LoVo (cell line): ENCODE measurements at regions not wholly inside any gene's neighbourhood (a gene's known extent, or its start where the extent isn't known, plus 50 kb on each side); places are given as distances from the start of the nearest gene placed in this dataset.

Source experiments
- DNase-seq: peaks from one replicate; pipeline ENCODE4 v3.0.0-alpha.2; 2016; ENCODE audit warnings: low spot score

- DNase-seq = no peak
Observed at GRCh38 chr17:63132459-63132911, 166.4 kb downstream of the TANC2 start.

- DNase-seq = no peak
Observed at GRCh38 chr17:63133491-63133890, 167.5 kb downstream of the TANC2 start.

DNA sequence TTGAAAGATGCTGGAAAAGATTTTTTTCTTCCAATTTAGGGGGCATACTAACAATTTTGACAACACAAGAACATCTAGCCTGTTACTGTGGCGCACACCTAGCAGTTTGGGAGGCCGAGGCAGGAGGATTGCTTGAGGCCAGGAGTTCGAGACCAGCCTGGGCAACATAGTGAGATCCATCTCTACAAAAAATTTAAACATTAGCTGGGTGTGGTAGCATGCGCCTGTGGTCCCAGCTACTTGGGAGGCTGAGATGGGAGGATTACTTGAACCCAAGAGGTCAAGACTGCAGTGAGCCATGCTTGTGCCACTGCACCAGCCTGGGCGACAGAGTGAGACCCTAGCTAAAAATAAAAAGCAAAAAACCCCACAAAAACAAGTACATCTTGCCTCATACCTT is 168.8 kb downstream of the TANC2 start:
- no peak for DNase-seq

- no peak for DNase-seq
Observed at GRCh38 chr17:63136369-63137012, 170.5 kb downstream of the TANC2 start.

DNA sequence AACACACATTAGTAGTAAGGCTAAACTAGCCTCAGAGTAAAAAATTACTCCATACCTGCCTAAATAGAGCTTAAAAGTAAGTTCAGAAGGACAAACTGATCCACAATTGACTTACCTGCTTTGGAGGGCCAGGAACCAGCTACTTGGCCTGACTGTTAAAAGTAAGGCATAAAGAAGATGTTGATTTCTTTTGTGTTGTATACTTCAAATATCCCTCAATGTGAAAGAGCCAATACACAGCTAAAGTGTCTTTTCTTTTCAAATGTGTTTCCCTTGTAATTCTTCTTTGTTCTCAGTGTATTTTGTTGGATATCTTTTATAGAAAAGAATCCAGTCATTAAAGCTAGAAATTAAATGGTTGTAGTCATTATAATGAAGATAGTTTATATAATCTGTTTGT is 171.1 kb downstream of the TANC2 start:
- DNase-seq = no peak

- no peak for DNase-seq
Observed at GRCh38 chr17:63138713-63139112, 172.7 kb downstream of the TANC2 start.

DNA sequence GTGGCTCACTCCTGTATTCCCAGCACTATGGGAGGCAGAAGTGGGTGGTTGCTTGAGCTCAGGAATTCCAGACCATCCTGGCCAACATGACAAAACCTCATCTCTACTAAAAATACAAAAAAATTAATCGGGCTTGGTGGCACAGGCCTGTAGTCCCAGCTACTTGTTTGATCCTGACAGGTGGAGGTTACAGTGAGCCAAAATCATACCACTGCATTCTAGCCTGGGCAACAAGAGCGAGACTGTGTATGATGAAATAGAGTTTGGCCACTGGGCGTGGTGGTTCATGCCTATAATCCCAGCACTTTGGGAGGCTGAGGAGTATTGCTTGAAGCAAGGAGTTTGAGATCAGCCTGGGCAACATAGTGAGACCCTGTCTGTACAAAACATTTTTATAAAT is 173.3 kb downstream of the TANC2 start:
- DNase-seq = no peak

DNA sequence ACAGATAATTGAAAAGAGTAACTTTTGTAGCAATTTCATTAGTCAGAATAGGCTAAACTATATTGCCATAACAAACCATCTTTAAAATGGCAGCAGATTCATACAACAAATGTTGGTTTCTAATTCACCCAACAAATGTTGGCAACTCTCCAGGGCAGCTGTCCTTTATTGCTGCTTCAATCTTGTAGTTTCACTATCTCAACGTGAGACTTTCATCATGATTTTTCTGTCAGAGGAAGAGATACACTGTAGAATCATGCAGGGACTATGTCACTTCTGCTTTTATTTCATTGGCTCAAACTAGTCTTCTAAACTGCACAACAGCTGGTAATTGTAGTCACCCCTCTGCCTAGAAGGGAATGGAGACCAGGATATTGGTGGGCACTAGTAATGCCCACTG is 174.2 kb downstream of the TANC2 start:
- peak; percentile 31 for DNase-seq

DNA sequence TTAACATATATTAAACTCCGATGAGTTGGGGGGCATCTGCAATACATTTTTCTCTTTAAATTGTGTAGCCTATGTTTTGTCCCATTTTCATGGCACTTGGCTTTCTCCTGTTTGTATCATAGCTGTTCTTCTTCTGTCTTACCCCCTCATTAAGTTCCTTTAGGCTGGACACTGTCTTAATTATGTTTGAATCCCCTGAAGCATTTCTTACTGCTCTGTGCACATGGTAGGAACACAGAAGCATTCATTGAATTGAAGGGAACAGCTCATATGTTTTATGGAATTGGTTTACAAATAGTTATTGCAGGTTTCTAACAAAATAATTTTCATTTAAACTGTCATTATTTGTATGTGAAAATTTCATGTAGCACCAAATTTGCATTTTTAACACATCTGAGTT is 176.8 kb downstream of the TANC2 start:
- no peak for DNase-seq

- DNase-seq = no peak
Observed at GRCh38 chr17:63150490-63150889, 184.5 kb downstream of the TANC2 start.

DNA sequence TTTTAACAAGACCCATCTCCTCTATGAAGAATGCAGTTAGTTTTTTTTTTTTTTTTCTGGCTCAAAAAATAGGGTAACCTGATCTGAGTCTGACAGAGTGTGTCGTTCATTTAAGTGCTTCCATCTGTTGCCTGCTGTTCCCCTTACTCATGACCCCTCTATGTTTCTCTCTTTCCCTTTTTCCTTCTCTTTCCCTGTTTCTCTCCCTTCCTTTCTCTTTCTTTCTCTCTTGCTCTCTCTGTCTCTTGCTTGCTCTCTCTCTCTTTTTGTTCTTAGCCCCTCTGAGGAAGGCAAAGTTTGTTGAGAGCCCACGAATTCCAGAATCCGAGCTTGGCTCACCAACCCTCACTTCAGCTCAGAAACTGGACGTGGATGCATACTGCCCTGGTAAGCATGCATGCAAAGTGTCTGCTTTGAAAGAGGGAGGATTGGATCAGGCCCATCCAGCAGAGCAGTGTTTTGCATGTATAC is 185.0 kb downstream of the TANC2 start:
- DNase-seq = no peak

- DNase-seq = no peak
Observed at GRCh38 chr17:63151941-63152523, 186.0 kb downstream of the TANC2 start.

DNA sequence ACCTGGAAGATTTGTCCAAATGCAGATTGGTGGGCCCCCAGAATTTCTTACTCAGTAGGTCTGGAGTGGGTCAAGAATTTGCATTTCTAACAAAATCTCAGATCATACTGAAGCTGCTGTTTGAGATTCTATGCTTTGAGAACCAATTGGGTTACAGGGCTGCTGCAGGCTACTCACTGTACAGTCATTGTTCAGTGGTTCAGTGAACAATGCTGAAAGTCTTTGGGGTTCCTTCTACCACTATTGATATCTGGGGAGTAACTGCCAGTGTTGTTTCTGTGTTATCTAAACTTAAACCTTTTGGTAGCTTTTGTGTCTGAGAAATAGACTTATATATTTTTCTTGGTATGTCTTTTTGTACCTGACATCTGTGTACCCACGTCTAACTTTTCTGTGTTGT is 187.5 kb downstream of the TANC2 start:
- DNase-seq = no peak

GRCh38 chr17:63154586-63155244 is 188.7 kb downstream of the TANC2 start:
- no peak for DNase-seq

DNA sequence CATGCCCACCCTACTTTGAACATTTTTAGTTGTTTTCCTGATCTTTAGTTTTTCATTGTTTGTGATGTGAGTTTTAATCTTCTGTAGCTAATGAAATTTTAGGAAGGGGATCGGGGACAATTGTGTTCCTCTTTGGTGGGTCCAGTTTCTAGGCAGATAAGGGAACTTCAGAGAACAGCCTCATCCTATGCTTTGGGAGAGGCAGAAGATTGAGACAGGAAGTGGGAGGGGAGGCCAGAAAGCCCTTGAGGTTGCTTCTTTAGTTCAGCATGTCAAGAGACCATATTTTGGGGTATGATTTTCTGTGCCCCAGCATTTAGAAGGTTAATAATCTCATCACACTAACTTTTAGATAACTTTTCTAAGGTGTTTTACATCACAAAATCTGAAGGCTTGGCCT is 191.0 kb downstream of the TANC2 start:
- DNase-seq = no peak

GRCh38 chr17:63162406-63163157 is 196.5 kb downstream of the TANC2 start:
- no peak for DNase-seq

GRCh38 chr17:63163158-63163520 is 197.1 kb downstream of the TANC2 start:
- no peak for DNase-seq

DNA sequence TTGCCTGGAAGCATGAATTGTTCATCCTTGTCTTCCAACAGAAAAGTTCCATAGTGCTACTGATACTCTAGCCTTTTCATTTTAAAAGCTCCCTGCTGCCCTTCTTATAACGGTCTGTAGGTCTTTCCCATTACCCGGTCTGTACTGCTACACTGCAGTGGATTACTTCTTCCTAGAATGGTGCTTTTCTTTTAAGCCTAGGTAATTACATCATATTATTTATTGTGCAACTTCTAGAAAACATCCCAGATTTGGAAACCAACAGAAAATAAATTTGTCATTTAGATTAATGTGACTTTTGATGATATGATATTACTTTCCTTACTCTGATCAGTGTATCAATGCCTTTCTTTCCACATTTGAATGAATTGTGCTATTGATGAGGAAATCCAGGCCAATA is 199.4 kb downstream of the TANC2 start:
- DNase-seq = no peak

GRCh38 chr17:63170795-63171194 is 204.8 kb downstream of the TANC2 start:
- DNase-seq = no peak

DNA sequence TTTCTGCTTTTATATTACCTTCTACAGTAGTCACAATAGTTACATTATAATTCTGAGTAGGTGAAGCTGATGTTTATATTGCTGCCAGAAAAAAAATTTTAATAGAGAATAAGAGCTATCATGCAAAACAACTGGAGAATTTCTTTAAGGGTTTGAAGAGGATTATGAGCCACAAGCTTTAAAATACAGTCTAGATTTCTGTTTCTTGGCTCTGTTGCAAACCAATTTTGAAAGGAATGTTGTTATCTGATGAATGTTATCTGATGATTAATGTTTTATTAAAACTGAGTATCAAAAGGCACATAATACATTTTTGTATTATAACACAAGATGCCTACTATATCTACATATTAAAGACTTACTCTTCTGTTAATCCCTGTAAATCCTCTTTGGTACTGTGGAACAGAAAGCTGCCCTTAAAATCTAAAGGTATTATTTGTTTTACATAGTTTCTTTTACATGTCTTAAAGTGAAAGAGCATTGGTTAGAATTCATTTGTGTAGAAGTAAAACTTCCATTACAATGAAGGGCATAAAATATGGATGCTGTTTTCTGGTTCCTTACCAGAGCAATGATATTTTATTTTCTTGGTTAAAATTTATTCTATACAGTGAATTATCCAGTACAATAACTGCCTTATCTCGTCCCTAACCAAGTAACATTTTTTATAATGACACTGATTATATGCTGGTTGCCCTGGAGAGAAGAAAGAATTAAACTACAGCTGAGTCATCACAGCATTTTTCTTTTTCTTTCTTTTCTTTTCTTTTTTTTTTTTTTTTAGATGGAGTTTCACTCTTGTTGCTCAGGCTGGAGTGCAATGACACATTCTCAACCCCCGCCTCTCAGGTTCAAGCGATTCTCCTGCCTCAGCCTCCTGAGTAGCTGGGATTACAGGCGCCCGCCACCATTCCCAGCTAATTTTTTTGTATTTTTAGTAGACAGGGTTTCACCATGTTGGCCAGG is 205.7 kb downstream of the TANC2 start:
- DNase-seq = no peak

GRCh38 chr17:63173450-63173849 is 207.4 kb downstream of the TANC2 start:
- DNase-seq = no peak

- no peak for DNase-seq
Observed at GRCh38 chr17:63173903-63174302, 207.9 kb downstream of the TANC2 start.
